ENCODE measurements at regions not wholly inside any gene's neighbourhood (a gene's known extent, or its start where the extent isn't known, plus 50 kb on each side); places are given as distances from the start of the nearest gene placed in this dataset.

GRCh38 chr18:59752666-59753065 is 55.4 kb upstream of the CCBE1 start:
- no peak for DNase-seq

GRCh38 chr18:59751186-59751585 is 54.0 kb upstream of the CCBE1 start:
- no peak for DNase-seq

- DNase-seq, result no peak
Observed at GRCh38 chr18:59748628-59749360, 51.6 kb upstream of the CCBE1 start.

All from CD4-positive, alpha-beta T cell treated with Interleukin-17A for 4 hours (primary cell).